ENCODE measurements at regions not wholly inside any gene's neighbourhood (a gene's known extent, or its start where the extent isn't known, plus 50 kb on each side); places are given as distances from the start of the nearest gene placed in this dataset.

GRCh38 chr12:43653289-43653915 lies 101.4 kb upstream of the ADAMTS20 start:
- no peak for TF ChIP-seq CTCF (conservative IDR thresholded peaks at IDR 0.05 in 1 of 2, IDR thresholded peaks at IDR 0.05 in 1 of 2; ENCODE audit: low read depth in 1 of 2, low read length in 2 of 2)
- TF ChIP-seq EZH2 (IDR thresholded peaks at IDR 0.05; ENCODE audit: low read length, missing control alignments), result no peak
